ENCODE measurements at regions not wholly inside any gene's neighbourhood (a gene's known extent, or its start where the extent isn't known, plus 50 kb on each side); places are given as distances from the start of the nearest gene placed in this dataset.

DNA sequence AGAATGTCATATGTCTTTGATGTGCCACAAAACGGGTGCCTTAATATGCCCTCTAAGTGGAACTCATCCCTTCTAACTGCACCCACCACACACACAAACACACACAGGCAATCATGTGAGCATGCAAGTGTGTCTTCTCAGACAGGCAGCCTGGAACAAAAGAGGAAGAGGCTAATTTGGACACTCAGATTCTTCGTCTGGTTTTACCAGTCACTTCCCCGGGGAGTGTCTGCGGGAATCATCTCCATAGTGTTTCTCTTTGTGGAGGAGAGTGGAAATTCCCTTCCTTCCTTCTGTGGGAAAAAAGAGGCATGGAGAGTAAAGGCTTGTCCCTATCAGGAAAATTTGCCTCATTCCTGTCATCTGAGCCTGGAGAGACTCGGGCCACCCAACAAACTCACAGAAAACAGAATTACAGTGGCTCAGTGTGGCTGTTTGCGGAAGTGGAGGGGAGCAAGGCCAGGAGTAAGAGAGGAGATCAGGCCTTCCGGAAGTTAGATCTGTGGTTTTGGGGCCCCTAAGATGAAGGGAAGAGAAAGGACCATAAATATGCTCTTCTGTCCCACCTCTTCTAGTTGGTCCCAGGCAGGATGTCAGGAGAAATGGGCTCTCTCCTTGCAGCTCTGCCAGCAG is 212.6 kb upstream of the SEMA6D start:
- TF ChIP-seq, protein P1, sequence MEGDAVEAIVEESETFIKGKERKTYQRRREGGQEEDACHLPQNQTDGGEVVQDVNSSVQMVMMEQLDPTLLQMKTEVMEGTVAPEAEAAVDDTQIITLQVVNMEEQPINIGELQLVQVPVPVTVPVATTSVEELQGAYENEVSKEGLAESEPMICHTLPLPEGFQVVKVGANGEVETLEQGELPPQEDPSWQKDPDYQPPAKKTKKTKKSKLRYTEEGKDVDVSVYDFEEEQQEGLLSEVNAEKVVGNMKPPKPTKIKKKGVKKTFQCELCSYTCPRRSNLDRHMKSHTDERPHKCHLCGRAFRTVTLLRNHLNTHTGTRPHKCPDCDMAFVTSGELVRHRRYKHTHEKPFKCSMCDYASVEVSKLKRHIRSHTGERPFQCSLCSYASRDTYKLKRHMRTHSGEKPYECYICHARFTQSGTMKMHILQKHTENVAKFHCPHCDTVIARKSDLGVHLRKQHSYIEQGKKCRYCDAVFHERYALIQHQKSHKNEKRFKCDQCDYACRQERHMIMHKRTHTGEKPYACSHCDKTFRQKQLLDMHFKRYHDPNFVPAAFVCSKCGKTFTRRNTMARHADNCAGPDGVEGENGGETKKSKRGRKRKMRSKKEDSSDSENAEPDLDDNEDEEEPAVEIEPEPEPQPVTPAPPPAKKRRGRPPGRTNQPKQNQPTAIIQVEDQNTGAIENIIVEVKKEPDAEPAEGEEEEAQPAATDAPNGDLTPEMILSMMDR (IDR thresholded peaks at IDR 0.05): no peak
- TF ChIP-seq POLR2A (IDR thresholded peaks at IDR 0.05): no peak

All from thyroid gland (tissue), 4 donors.